ENCODE measurements at regions not wholly inside any gene's neighbourhood (a gene's known extent, or its start where the extent isn't known, plus 50 kb on each side); places are given as distances from the start of the nearest gene placed in this dataset.

GRCh38 chr12:40587970-40588369 is 104.3 kb upstream of the CNTN1 start:
- H3K4me1 ChIP-seq (ENCODE audit: insufficient read depth, low read length, poor library complexity, severe bottlenecking) = peaks cover 15% of the 10 kb centered on the region
- H3F3A ChIP-seq (ENCODE audit: low read depth) = no peaks in the 10 kb centered on the region
- H3K9me2 ChIP-seq (replicated peaks; ENCODE audit: low read depth, low read length) = no peaks in the 10 kb centered on the region
- H3K36me3 ChIP-seq (ENCODE audit: insufficient read depth, low read length) = no peaks in the 10 kb centered on the region
- H2AFZ ChIP-seq (ENCODE audit: low read length) = no peak overlapping the region
- H4K20me1 ChIP-seq (ENCODE audit: insufficient read depth, low read length, poor library complexity, severe bottlenecking) = no peaks in the 10 kb centered on the region
- no peaks in the 10 kb centered on the region for H3K27me3 ChIP-seq (ENCODE audit: insufficient read depth, low read length, poor library complexity, severe bottlenecking)
- no peak overlapping the region for H3K9ac ChIP-seq (ENCODE audit: low read depth, low read length, poor library complexity, severe bottlenecking)
- no peak overlapping the region for H3K4me3 ChIP-seq (ENCODE audit: low read length, poor library complexity, severe bottlenecking)
- H3K4me2 ChIP-seq (ENCODE audit: low read depth, low read length, poor library complexity, severe bottlenecking) = no peak overlapping the region
- no peaks in the 10 kb centered on the region for H3K79me2 ChIP-seq (ENCODE audit: insufficient read depth, low read length)
- H3K9me3 ChIP-seq (ENCODE audit: insufficient read depth, low read depth, low read length) = peaks cover 5% of the 10 kb centered on the region; the same call in 1 of the 2 replicates
- no peak for TF ChIP-seq EZH2phosphoT487 (IDR thresholded peaks at IDR 0.05; ENCODE audit: borderline replicate concordance)
- TF ChIP-seq, protein P1, sequence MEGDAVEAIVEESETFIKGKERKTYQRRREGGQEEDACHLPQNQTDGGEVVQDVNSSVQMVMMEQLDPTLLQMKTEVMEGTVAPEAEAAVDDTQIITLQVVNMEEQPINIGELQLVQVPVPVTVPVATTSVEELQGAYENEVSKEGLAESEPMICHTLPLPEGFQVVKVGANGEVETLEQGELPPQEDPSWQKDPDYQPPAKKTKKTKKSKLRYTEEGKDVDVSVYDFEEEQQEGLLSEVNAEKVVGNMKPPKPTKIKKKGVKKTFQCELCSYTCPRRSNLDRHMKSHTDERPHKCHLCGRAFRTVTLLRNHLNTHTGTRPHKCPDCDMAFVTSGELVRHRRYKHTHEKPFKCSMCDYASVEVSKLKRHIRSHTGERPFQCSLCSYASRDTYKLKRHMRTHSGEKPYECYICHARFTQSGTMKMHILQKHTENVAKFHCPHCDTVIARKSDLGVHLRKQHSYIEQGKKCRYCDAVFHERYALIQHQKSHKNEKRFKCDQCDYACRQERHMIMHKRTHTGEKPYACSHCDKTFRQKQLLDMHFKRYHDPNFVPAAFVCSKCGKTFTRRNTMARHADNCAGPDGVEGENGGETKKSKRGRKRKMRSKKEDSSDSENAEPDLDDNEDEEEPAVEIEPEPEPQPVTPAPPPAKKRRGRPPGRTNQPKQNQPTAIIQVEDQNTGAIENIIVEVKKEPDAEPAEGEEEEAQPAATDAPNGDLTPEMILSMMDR (conservative IDR thresholded peaks at IDR 0.05; ENCODE audit: low read length) = no peak

- Histone ChIP-seq H4K20me1 (ENCODE audit: insufficient read depth, low read length, poor library complexity, severe bottlenecking) (no peaks in the 10 kb centered on the region), H3K4me3 (ENCODE audit: low read length, poor library complexity, severe bottlenecking) (no peak overlapping the region), H3K9me2 (replicated peaks; ENCODE audit: low read depth, low read length) (no peaks in the 10 kb centered on the region), H3K27me3 (ENCODE audit: insufficient read depth, low read length, poor library complexity, severe bottlenecking) (no peaks in the 10 kb centered on the region), H3K79me2 (ENCODE audit: insufficient read depth, low read length) (no peaks in the 10 kb centered on the region), H3K9me3 (ENCODE audit: insufficient read depth, low read depth, low read length) (no peaks in the 10 kb centered on the region), H3F3A (ENCODE audit: low read depth) (no peaks in the 10 kb centered on the region), H3K9ac (ENCODE audit: low read depth, low read length, poor library complexity, severe bottlenecking) (no peak overlapping the region), H3K4me1 (ENCODE audit: insufficient read depth, low read length, poor library complexity, severe bottlenecking) (peaks cover 8% of the 10 kb centered on the region), H3K36me3 (ENCODE audit: insufficient read depth, low read length) (no peaks in the 10 kb centered on the region), H3K4me2 (ENCODE audit: low read depth, low read length, poor library complexity, severe bottlenecking) (no peak overlapping the region), H2AFZ (ENCODE audit: low read length) (no peak overlapping the region; the same call in 1 of the 2 replicates)
- no peak for TF ChIP-seq EZH2phosphoT487 (IDR thresholded peaks at IDR 0.05; ENCODE audit: borderline replicate concordance)
- TF ChIP-seq, protein P1 (conservative IDR thresholded peaks at IDR 0.05; ENCODE audit: low read length) = no peak
Observed at GRCh38 chr12:40597133-40597532, 95.1 kb upstream of the CNTN1 start.

GRCh38 chr12:40598073-40598472 is 94.2 kb upstream of the CNTN1 start:
- no peaks in the 10 kb centered on the region for H3F3A ChIP-seq (ENCODE audit: low read depth)
- H3K79me2 ChIP-seq (ENCODE audit: insufficient read depth, low read length) = no peaks in the 10 kb centered on the region
- H4K20me1 ChIP-seq (ENCODE audit: insufficient read depth, low read length, poor library complexity, severe bottlenecking) = no peaks in the 10 kb centered on the region
- H3K9me3 ChIP-seq (ENCODE audit: insufficient read depth, low read depth, low read length) = no peaks in the 10 kb centered on the region
- H3K36me3 ChIP-seq (ENCODE audit: insufficient read depth, low read length) = no peaks in the 10 kb centered on the region
- H3K4me2 ChIP-seq (ENCODE audit: low read depth, low read length, poor library complexity, severe bottlenecking) = no peak overlapping the region
- no peaks in the 10 kb centered on the region for H3K27me3 ChIP-seq (ENCODE audit: insufficient read depth, low read length, poor library complexity, severe bottlenecking)
- H2AFZ ChIP-seq (ENCODE audit: low read length) = no peak overlapping the region
- TF ChIP-seq EZH2phosphoT487 (IDR thresholded peaks at IDR 0.05; ENCODE audit: borderline replicate concordance) = no peak
- TF ChIP-seq, protein P1 (conservative IDR thresholded peaks at IDR 0.05; ENCODE audit: low read length) = no peak
- H3K9ac ChIP-seq (ENCODE audit: low read depth, low read length, poor library complexity, severe bottlenecking) = no peak overlapping the region
- peaks cover 4% of the 10 kb centered on the region for H3K4me1 ChIP-seq (ENCODE audit: insufficient read depth, low read length, poor library complexity, severe bottlenecking)
- H3K4me3 ChIP-seq (ENCODE audit: low read length, poor library complexity, severe bottlenecking) = no peak overlapping the region
- no peaks in the 10 kb centered on the region for H3K9me2 ChIP-seq (replicated peaks; ENCODE audit: low read depth, low read length)
